H1 (cell line): ENCODE measurements at regions not wholly inside any gene's neighbourhood (a gene's known extent, or its start where the extent isn't known, plus 50 kb on each side); places are given as distances from the start of the nearest gene placed in this dataset.

Source experiments
- BRCA1 ChIP-seq: IDR thresholded peaks from 2 replicates; pipeline ENCODE4 v1.6.1; 2012; ENCODE audit warnings: low read depth, low read length, improper control_type of control experiment
- CHD1 ChIP-seq: IDR thresholded peaks from 2 replicates; pipeline ENCODE4 v1.6.1; 2012; ENCODE audit warnings: low read depth, low read length, improper control_type of control experiment
- TF ChIP-seq, protein P1 (sequence below): fragments of 300-600 bp; sonication (generic); IDR thresholded peaks from 2 replicates; pipeline ENCODE4 v1.7.1; 2012; ENCODE audit warnings: low read length, moderate library complexity, mild to moderate bottlenecking, inconsistent platforms; ENCODE audit not compliant: insufficient replicate concordance

DNA sequence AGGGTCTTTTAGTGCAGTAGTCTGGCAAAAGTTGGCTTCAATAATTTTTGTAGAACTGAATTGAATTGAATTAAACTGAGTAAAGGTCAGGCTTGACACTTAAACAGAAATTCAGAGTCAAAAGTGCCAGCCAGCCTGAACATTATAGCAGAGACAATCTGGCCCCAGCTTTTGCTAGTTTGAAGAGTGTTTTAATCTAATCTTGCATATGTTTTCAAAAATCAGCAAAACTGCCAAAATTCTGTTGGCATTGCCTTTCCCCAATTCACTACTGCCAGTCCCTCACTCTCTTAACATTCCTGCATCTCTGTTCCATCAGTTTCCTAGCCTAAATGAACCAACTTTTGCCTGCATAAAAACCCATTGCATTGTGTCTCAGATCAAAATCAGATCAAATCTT is 403.8 kb downstream of the NUF2 start (continued):
- TF ChIP-seq, protein P1, sequence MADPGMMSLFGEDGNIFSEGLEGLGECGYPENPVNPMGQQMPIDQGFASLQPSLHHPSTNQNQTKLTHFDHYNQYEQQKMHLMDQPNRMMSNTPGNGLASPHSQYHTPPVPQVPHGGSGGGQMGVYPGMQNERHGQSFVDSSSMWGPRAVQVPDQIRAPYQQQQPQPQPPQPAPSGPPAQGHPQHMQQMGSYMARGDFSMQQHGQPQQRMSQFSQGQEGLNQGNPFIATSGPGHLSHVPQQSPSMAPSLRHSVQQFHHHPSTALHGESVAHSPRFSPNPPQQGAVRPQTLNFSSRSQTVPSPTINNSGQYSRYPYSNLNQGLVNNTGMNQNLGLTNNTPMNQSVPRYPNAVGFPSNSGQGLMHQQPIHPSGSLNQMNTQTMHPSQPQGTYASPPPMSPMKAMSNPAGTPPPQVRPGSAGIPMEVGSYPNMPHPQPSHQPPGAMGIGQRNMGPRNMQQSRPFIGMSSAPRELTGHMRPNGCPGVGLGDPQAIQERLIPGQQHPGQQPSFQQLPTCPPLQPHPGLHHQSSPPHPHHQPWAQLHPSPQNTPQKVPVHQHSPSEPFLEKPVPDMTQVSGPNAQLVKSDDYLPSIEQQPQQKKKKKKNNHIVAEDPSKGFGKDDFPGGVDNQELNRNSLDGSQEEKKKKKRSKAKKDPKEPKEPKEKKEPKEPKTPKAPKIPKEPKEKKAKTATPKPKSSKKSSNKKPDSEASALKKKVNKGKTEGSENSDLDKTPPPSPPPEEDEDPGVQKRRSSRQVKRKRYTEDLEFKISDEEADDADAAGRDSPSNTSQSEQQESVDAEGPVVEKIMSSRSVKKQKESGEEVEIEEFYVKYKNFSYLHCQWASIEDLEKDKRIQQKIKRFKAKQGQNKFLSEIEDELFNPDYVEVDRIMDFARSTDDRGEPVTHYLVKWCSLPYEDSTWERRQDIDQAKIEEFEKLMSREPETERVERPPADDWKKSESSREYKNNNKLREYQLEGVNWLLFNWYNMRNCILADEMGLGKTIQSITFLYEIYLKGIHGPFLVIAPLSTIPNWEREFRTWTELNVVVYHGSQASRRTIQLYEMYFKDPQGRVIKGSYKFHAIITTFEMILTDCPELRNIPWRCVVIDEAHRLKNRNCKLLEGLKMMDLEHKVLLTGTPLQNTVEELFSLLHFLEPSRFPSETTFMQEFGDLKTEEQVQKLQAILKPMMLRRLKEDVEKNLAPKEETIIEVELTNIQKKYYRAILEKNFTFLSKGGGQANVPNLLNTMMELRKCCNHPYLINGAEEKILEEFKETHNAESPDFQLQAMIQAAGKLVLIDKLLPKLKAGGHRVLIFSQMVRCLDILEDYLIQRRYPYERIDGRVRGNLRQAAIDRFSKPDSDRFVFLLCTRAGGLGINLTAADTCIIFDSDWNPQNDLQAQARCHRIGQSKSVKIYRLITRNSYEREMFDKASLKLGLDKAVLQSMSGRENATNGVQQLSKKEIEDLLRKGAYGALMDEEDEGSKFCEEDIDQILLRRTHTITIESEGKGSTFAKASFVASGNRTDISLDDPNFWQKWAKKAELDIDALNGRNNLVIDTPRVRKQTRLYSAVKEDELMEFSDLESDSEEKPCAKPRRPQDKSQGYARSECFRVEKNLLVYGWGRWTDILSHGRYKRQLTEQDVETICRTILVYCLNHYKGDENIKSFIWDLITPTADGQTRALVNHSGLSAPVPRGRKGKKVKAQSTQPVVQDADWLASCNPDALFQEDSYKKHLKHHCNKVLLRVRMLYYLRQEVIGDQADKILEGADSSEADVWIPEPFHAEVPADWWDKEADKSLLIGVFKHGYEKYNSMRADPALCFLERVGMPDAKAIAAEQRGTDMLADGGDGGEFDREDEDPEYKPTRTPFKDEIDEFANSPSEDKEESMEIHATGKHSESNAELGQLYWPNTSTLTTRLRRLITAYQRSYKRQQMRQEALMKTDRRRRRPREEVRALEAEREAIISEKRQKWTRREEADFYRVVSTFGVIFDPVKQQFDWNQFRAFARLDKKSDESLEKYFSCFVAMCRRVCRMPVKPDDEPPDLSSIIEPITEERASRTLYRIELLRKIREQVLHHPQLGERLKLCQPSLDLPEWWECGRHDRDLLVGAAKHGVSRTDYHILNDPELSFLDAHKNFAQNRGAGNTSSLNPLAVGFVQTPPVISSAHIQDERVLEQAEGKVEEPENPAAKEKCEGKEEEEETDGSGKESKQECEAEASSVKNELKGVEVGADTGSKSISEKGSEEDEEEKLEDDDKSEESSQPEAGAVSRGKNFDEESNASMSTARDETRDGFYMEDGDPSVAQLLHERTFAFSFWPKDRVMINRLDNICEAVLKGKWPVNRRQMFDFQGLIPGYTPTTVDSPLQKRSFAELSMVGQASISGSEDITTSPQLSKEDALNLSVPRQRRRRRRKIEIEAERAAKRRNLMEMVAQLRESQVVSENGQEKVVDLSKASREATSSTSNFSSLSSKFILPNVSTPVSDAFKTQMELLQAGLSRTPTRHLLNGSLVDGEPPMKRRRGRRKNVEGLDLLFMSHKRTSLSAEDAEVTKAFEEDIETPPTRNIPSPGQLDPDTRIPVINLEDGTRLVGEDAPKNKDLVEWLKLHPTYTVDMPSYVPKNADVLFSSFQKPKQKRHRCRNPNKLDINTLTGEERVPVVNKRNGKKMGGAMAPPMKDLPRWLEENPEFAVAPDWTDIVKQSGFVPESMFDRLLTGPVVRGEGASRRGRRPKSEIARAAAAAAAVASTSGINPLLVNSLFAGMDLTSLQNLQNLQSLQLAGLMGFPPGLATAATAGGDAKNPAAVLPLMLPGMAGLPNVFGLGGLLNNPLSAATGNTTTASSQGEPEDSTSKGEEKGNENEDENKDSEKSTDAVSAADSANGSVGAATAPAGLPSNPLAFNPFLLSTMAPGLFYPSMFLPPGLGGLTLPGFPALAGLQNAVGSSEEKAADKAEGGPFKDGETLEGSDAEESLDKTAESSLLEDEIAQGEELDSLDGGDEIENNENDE, result no peak
- TF ChIP-seq BRCA1, result no peak
- no peak for TF ChIP-seq CHD1
